HFFc6 (cell line): ENCODE measurements at regions not wholly inside any gene's neighbourhood (a gene's known extent, or its start where the extent isn't known, plus 50 kb on each side); places are given as distances from the start of the nearest gene placed in this dataset.

Source experiments
- DNase-seq: peaks from one replicate; pipeline ENCODE4 v3.0.0-alpha.2; 2018
- H3K27ac Mint-ChIP-seq: 2 replicates; pipeline ENCODE4 v1.8.0; 2020; ENCODE audit warnings: mild to moderate bottlenecking, mixed read lengths
- H3K27me3 Mint-ChIP-seq: 2 replicates; pipeline ENCODE4 v1.8.0; 2021; ENCODE audit warnings: mild to moderate bottlenecking, moderate library complexity, mixed read lengths; ENCODE audit not compliant: insufficient read depth
- H3K36me3 Mint-ChIP-seq: 2 replicates; pipeline ENCODE4 v1.8.0; 2021; ENCODE audit warnings: low read depth, mixed read lengths
- H3K4me1 Mint-ChIP-seq: 2 replicates; pipeline ENCODE4 v1.8.0; 2020; ENCODE audit warnings: low read depth, mixed read lengths
- H3K4me3 Mint-ChIP-seq: 2 replicates; pipeline ENCODE4 v1.8.0; 2020; ENCODE audit warnings: mild to moderate bottlenecking, moderate library complexity, mixed read lengths
- H3K9me3 Mint-ChIP-seq: 2 replicates; pipeline ENCODE4 v1.8.0; 2020; ENCODE audit warnings: mild to moderate bottlenecking, mixed read lengths
- TF ChIP-seq, protein P1 (sequence below): fragments of 200-600 bp; sonication (generic); IDR thresholded peaks from 2 replicates; pipeline ENCODE4 v1.5.0; 2021; ENCODE audit warnings: antibody characterized with exemption, mild to moderate bottlenecking

DNA sequence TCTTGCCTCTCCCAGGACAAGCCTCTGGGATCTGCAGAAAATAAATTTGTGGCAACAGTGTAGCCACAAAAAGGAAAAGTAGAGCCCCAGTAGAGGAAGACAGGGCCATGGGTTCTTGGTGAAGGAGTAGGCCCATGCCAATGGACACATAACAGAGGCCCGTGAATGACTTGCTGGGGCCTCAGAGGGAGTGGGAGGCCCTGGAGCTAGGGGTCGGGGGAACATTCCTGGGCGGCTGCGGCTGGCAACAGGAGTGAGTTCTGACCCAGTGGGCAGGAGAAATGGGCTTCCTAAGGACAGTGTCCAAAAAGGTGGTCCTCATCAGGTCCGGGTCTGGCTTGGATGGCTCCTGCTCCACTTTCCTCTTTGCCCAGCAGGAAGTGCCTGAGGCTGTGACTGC, 260.0 kb downstream of the CCSER2 start:
- no peaks in the 10 kb centered on the region for H3K4me1 Mint-ChIP-seq
- H3K36me3 Mint-ChIP-seq: no peaks in the 10 kb centered on the region
- no peak overlapping the region for H3K4me3 Mint-ChIP-seq
- H3K9me3 Mint-ChIP-seq: peaks cover 17% of the 10 kb centered on the region; the same call in 1 of the 2 replicates
- H3K27me3 Mint-ChIP-seq: peaks cover under 1% of the 10 kb centered on the region; the same call in 1 of the 2 replicates
- H3K27ac Mint-ChIP-seq: no peak overlapping the region
- no peak for DNase-seq
- TF ChIP-seq, protein P1, sequence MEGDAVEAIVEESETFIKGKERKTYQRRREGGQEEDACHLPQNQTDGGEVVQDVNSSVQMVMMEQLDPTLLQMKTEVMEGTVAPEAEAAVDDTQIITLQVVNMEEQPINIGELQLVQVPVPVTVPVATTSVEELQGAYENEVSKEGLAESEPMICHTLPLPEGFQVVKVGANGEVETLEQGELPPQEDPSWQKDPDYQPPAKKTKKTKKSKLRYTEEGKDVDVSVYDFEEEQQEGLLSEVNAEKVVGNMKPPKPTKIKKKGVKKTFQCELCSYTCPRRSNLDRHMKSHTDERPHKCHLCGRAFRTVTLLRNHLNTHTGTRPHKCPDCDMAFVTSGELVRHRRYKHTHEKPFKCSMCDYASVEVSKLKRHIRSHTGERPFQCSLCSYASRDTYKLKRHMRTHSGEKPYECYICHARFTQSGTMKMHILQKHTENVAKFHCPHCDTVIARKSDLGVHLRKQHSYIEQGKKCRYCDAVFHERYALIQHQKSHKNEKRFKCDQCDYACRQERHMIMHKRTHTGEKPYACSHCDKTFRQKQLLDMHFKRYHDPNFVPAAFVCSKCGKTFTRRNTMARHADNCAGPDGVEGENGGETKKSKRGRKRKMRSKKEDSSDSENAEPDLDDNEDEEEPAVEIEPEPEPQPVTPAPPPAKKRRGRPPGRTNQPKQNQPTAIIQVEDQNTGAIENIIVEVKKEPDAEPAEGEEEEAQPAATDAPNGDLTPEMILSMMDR: no peak

- no peaks in the 10 kb centered on the region for H3K27me3 Mint-ChIP-seq
- H3K36me3 Mint-ChIP-seq: no peaks in the 10 kb centered on the region
- H3K9me3 Mint-ChIP-seq: peaks cover 17% of the 10 kb centered on the region; the same call in 1 of the 2 replicates
- no peak overlapping the region for H3K4me3 Mint-ChIP-seq
- H3K27ac Mint-ChIP-seq: no peak overlapping the region
- H3K4me1 Mint-ChIP-seq: no peaks in the 10 kb centered on the region
- TF ChIP-seq, protein P1: no peak
- DNase-seq: no peak
These were observed 260.6 kb downstream of the CCSER2 start for GRCh38 chr10:84588971-84589370.

- Mint-ChIP-seq H3K9me3 (peaks cover 20% of the 10 kb centered on the region; the same call in 1 of the 2 replicates), H3K4me1 (no peaks in the 10 kb centered on the region), H3K4me3 (no peak overlapping the region), H3K27ac (no peak overlapping the region), H3K36me3 (no peaks in the 10 kb centered on the region), H3K27me3 (no peaks in the 10 kb centered on the region)
- TF ChIP-seq, protein P1: no peak
- DNase-seq: no peak
These were observed 261.3 kb downstream of the CCSER2 start for GRCh38 chr10:84589526-84590205.

DNA sequence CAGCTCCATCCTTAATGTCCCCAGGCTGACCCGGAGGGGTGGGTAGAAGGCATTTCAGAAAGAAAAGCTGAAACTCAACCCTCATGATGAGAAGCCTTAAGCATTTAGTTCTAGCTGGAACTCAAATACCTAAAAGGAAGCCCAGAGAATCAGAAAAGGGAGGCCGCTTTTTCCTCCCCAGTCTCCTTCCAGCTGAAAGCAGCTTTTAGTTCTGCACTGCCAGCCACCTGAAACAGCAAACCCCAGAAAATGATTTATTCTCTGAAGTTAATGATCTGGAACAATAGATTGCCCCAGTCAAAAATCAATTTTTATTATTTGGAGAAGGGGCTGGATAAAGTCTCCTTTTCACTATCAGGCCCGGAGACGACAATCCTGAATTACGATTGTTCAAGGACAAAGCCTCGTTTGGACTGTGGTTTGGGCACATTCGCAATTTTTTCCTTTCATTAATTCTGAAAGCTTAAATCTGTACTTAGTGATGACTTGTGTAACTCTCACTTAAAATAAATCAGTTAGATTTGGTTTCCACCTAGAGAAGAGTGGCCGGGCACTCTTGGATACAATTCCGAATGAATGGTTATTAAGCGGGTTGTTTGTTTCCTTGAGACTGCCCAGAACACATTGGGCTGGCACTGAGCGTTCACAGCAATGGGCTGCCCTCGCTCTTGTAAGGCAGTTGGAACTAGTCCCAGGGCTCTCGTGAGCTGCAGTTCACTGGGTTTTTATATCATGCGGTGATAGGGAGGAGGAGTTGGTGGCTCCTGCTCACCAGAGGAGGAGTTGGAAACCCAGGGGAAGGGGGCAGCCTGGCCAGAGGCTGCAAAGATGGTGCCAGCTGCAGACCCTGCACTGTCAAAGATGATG, 262.2 kb downstream of the CCSER2 start:
- Mint-ChIP-seq H3K9me3 (peaks cover 21% of the 10 kb centered on the region; the same call in 1 of the 2 replicates), H3K27me3 (no peaks in the 10 kb centered on the region), H3K27ac (no peak overlapping the region), H3K4me1 (no peaks in the 10 kb centered on the region), H3K36me3 (no peaks in the 10 kb centered on the region), H3K4me3 (no peak overlapping the region)
- no peak for DNase-seq
- TF ChIP-seq, protein P1: no peak

DNA sequence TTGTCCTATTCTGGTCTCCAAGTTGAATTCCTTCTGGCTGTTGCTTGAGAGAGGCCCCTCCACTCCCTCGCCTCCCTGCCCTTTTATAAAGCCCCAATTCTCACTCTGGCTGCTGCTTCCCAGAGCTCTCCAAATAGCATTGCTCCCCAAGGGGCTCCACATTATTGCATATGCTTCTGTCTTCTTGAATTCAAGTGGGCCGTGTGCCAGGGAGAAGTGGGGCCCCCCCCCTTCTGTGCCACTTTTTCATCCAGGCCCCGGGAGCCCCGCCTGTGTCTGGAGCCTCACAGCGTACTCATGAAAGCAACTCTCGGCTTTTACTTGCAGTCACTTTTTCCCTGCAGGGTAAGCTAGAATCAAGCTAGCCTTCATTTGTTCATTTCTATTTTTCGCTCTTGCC, 265.1 kb downstream of the CCSER2 start:
- Mint-ChIP-seq H3K36me3 (no peaks in the 10 kb centered on the region), H3K4me3 (no peak overlapping the region), H3K27ac (no peak overlapping the region), H3K4me1 (no peaks in the 10 kb centered on the region), H3K9me3 (peaks cover 5% of the 10 kb centered on the region; the same call in 1 of the 2 replicates), H3K27me3 (no peaks in the 10 kb centered on the region; the same call in 1 of the 2 replicates)
- TF ChIP-seq, protein P1: no peak
- no peak for DNase-seq
